Stimulated activated CD4-positive, alpha-beta T cell treated with anti-CD3 and anti-CD28 coated beads, Interleukin-1b, Interleukin-23, amount 100 ng/mL, for 4 hours (primary cell): ENCODE measurements at regions not wholly inside any gene's neighbourhood (a gene's known extent, or its start where the extent isn't known, plus 50 kb on each side); places are given as distances from the start of the nearest gene placed in this dataset.

Experiments
- DNase-seq, 2 donors: peaks; one replicate each; pipeline ENCODE4 v3.0.0-alpha.2; 2020; ENCODE audit warnings: low read depth in 2 of 2

- DNase-seq = no peak
These were observed 248.3 kb downstream of the LY86 start for GRCh38 chr6:6836609-6837406.

GRCh38 chr6:6837541-6838080, 249.1 kb downstream of the LY86 start:
- no peak for DNase-seq

GRCh38 chr6:6840831-6841291, 252.3 kb downstream of the LY86 start:
- no peak for DNase-seq

- no peak for DNase-seq
These were observed 253.1 kb downstream of the LY86 start for GRCh38 chr6:6841571-6841970.

GRCh38 chr6:6842291-6842690, 253.8 kb downstream of the LY86 start:
- DNase-seq = no peak

- no peak for DNase-seq
These were observed 254.6 kb downstream of the LY86 start for GRCh38 chr6:6843057-6843627.

- DNase-seq = no peak
These were observed 255.3 kb downstream of the LY86 start for GRCh38 chr6:6843777-6844176.

- DNase-seq = no peak
These were observed 256.0 kb downstream of the LY86 start for GRCh38 chr6:6844530-6844929.

- no peak for DNase-seq
These were observed 257.1 kb downstream of the LY86 start for GRCh38 chr6:6845603-6846002.

- DNase-seq = no peak
These were observed 259.1 kb downstream of the LY86 start for GRCh38 chr6:6847591-6847990.

- DNase-seq = no peak
These were observed 256.5 kb upstream of the RREB1 start for GRCh38 chr6:6851059-6851948.

GRCh38 chr6:6851949-6852261, 255.9 kb upstream of the RREB1 start:
- no peak for DNase-seq

- peak; percentile 14 to 36 for DNase-seq
These were observed 250.9 kb upstream of the RREB1 start for GRCh38 chr6:6856538-6857523.

- DNase-seq = no peak
These were observed 250.2 kb upstream of the RREB1 start for GRCh38 chr6:6857528-6857927.

- no peak for DNase-seq
These were observed 249.2 kb upstream of the RREB1 start for GRCh38 chr6:6858533-6858982.

GRCh38 chr6:6859105-6859504, 248.7 kb upstream of the RREB1 start:
- no peak for DNase-seq

GRCh38 chr6:6859722-6860121, 248.0 kb upstream of the RREB1 start:
- DNase-seq = no peak

GRCh38 chr6:6860863-6861262, 246.9 kb upstream of the RREB1 start:
- DNase-seq = no peak

- DNase-seq = no peak
These were observed 246.3 kb upstream of the RREB1 start for GRCh38 chr6:6861351-6861894.

- DNase-seq = no peak
These were observed 245.8 kb upstream of the RREB1 start for GRCh38 chr6:6861995-6862394.
